Glutamatergic neuron (in vitro differentiated cells): ENCODE measurements at regions not wholly inside any gene's neighbourhood (a gene's known extent, or its start where the extent isn't known, plus 50 kb on each side); places are given as distances from the start of the nearest gene placed in this dataset.

ENCODE experiments used
- DNase-seq: peaks from one replicate; pipeline ENCODE4 v3.0.0; 2022
- H3K27ac Mint-ChIP-seq: one replicate; pipeline ENCODE4 v1.8.0; 2020; ENCODE audit warnings: mild to moderate bottlenecking, mixed read lengths, inconsistent platforms; ENCODE audit not compliant: unreplicated experiment
- H3K27me3 Mint-ChIP-seq: one replicate; pipeline ENCODE4 v1.8.0; 2020; ENCODE audit warnings: mild to moderate bottlenecking, moderate library complexity, mixed read lengths, inconsistent platforms; ENCODE audit not compliant: unreplicated experiment
- H3K36me3 Mint-ChIP-seq: one replicate; pipeline ENCODE4 v1.8.0; 2020; ENCODE audit warnings: mild to moderate bottlenecking, mixed read lengths, inconsistent platforms; ENCODE audit not compliant: unreplicated experiment
- H3K4me1 Mint-ChIP-seq: one replicate; pipeline ENCODE4 v1.8.0; 2020; ENCODE audit warnings: mild to moderate bottlenecking, low read depth, mixed read lengths, inconsistent platforms; ENCODE audit not compliant: unreplicated experiment
- H3K4me3 Mint-ChIP-seq: one replicate; pipeline ENCODE4 v1.8.0; 2020; ENCODE audit warnings: mild to moderate bottlenecking, mixed read lengths, inconsistent platforms; ENCODE audit not compliant: unreplicated experiment
- H3K9me3 Mint-ChIP-seq: one replicate; pipeline ENCODE4 v1.8.0; 2020; ENCODE audit warnings: mild to moderate bottlenecking, moderate library complexity, mixed read lengths, inconsistent platforms; ENCODE audit not compliant: unreplicated experiment
- TF ChIP-seq, protein P1 (sequence below): fragments of 200-600 bp; sonication (generic); IDR thresholded peaks from one replicate; pipeline ENCODE4 v1.5.0; 2021; ENCODE audit not compliant: partially characterized antibody, unreplicated experiment

DNA sequence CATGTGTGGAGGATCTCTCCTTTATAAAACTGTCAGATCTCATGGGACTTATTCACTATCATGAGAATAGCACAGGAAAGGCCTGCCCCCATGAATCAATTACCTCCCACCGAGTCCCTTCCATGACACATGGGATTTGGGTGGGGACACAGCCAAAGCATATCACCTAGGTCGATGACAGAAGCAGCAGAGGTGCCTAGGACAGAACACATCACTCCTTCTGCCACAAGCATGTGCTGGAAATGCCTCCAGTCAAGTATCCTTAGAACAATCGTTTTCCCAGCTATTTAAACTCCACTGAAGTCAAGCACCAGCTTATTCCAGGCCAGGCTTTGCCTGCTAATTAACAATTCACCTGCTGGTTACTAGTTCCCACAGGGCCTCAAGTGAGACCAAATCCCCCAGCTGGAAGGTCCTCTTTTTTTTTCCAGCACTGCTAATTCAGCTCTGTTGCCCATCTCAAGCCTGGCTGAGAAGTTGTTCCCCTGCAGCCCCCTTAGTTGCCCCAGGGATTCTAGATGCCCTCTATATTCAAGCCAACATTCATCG lies 212.3 kb upstream of the NUDT4 start:
- no peak for DNase-seq
- H3K4me3 Mint-ChIP-seq = no peak overlapping the region
- peaks cover 2% of the 10 kb centered on the region for H3K27me3 Mint-ChIP-seq
- H3K36me3 Mint-ChIP-seq = no peaks in the 10 kb centered on the region
- peaks cover 1% of the 10 kb centered on the region for H3K9me3 Mint-ChIP-seq
- TF ChIP-seq, protein P1, sequence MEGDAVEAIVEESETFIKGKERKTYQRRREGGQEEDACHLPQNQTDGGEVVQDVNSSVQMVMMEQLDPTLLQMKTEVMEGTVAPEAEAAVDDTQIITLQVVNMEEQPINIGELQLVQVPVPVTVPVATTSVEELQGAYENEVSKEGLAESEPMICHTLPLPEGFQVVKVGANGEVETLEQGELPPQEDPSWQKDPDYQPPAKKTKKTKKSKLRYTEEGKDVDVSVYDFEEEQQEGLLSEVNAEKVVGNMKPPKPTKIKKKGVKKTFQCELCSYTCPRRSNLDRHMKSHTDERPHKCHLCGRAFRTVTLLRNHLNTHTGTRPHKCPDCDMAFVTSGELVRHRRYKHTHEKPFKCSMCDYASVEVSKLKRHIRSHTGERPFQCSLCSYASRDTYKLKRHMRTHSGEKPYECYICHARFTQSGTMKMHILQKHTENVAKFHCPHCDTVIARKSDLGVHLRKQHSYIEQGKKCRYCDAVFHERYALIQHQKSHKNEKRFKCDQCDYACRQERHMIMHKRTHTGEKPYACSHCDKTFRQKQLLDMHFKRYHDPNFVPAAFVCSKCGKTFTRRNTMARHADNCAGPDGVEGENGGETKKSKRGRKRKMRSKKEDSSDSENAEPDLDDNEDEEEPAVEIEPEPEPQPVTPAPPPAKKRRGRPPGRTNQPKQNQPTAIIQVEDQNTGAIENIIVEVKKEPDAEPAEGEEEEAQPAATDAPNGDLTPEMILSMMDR = no peak
- H3K4me1 Mint-ChIP-seq = peaks cover 6% of the 10 kb centered on the region
- no peak overlapping the region for H3K27ac Mint-ChIP-seq

GRCh38 chr12:93166541-93167307 lies 211.0 kb upstream of the NUDT4 start:
- H3K27ac Mint-ChIP-seq = no peak overlapping the region
- H3K4me3 Mint-ChIP-seq = no peak overlapping the region
- no peak for DNase-seq
- no peaks in the 10 kb centered on the region for H3K36me3 Mint-ChIP-seq
- H3K27me3 Mint-ChIP-seq = peaks cover 2% of the 10 kb centered on the region
- peaks cover 6% of the 10 kb centered on the region for H3K4me1 Mint-ChIP-seq
- peaks cover 1% of the 10 kb centered on the region for H3K9me3 Mint-ChIP-seq
- TF ChIP-seq, protein P1 = no peak

- Mint-ChIP-seq H3K36me3 (no peaks in the 10 kb centered on the region), H3K4me3 (no peak overlapping the region), H3K27me3 (peaks cover 2% of the 10 kb centered on the region), H3K4me1 (peaks cover 6% of the 10 kb centered on the region), H3K27ac (no peak overlapping the region), H3K9me3 (peaks cover 1% of the 10 kb centered on the region)
- TF ChIP-seq, protein P1 = no peak
- DNase-seq = no peak
Observed at GRCh38 chr12:93167331-93167730, 210.4 kb upstream of the NUDT4 start.

DNA sequence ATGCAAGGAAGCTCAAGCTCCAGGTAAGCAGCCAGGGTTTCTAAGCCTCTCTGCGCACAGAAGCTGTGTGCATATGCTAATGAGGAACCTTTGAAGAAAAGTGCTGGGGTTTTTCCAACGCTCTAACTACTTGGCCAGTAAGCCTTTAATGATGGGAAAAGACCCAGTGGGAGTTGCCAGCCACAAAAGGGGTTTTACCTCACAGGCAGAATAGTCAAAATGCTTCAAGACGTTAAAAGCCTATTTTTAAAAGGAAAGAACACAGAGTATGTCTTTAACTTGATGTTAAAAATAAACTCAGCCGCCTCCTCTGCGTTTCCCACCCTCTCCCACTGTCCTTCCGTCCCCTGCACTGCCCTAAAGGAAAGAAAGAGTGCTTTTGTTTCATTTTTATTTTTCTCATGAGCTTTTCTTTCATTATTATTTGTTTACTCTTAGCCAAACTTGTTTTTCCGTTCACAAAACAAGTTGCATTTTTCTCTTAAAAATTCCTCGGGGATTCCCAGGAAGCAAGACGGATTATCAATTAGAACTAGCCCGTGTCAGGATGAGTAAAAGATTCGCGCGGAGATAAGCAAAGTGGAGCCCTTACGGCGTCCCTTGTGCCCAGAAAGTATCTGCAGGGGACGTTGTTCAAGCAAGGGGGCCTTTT lies 209.8 kb upstream of the NUDT4 start:
- no peak overlapping the region for H3K4me3 Mint-ChIP-seq
- peaks cover 2% of the 10 kb centered on the region for H3K27me3 Mint-ChIP-seq
- no peak for DNase-seq
- H3K9me3 Mint-ChIP-seq = peaks cover 1% of the 10 kb centered on the region
- no peaks in the 10 kb centered on the region for H3K36me3 Mint-ChIP-seq
- H3K4me1 Mint-ChIP-seq = peaks cover 6% of the 10 kb centered on the region
- no peak overlapping the region for H3K27ac Mint-ChIP-seq
- TF ChIP-seq, protein P1 = no peak

- Mint-ChIP-seq H3K27ac (no peak overlapping the region), H3K4me3 (no peak overlapping the region), H3K4me1 (peaks cover 6% of the 10 kb centered on the region), H3K9me3 (peaks cover 1% of the 10 kb centered on the region), H3K27me3 (peaks cover 2% of the 10 kb centered on the region), H3K36me3 (no peaks in the 10 kb centered on the region)
- TF ChIP-seq, protein P1 = no peak
- no peak for DNase-seq
Observed at GRCh38 chr12:93168751-93169150, 209.0 kb upstream of the NUDT4 start.
